GM19452 (cell line): ENCODE measurements at regions not wholly inside any gene's neighbourhood (a gene's known extent, or its start where the extent isn't known, plus 50 kb on each side); places are given as distances from the start of the nearest gene placed in this dataset.
"Not testable (repeated sequence)": the region's sequence is repeated elsewhere in the genome, so short reads cannot be mapped to it uniquely, and the experiment has no call there.

Source experiments
- ATAC-seq: cut with Tn5 transposase; IDR thresholded peaks from one replicate; pipeline ENCODE4 v1.9.1; 2021; ENCODE audit not compliant: unreplicated experiment

DNA sequence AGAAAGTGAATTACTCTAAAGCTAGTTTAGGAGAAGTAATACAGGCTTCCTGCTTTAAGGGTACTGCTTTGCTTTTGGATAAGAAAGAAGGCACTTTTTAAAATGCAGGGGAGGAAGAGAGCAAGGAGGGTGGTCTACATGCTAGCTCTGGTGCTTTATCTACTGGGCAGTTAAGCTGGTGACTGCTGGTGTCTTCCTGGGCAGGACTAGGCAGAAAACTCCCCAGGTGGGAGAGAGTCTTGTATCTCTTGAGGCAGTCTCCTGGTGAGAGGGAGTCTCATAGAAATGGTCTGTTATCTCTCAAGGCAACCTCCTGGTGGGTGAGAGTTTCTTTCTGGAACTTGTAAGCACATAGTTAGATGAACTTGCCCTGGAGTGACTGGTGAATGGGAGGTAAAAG is 953.9 kb upstream of the GOT2 start:
- ATAC-seq: no peak

DNA sequence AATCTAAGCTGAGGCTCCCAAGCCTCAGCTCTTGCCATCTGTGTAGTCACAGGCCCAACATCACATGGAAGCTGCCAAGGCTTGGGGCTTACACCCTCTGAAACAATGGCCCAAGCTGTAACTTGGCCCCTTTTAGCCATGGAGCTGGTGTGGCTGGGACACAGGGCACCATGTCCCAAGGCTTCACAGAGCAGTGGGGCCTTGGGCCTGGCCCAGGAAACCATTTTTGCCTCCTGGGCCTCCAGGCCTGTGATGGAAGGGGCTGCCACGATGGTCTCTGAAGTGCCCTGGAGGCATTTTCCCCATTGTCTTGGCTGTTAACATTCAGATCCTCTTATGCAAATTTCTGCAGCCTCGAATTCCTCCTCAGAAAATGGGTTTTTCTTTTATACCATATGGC is 952.3 kb upstream of the GOT2 start:
- no peak for ATAC-seq

- no peak for ATAC-seq
Observed at GRCh38 chr16:59684911-59685310, 950.8 kb upstream of the GOT2 start.

- ATAC-seq: no peak
Observed at GRCh38 chr16:59683709-59684108, 949.6 kb upstream of the GOT2 start.

DNA sequence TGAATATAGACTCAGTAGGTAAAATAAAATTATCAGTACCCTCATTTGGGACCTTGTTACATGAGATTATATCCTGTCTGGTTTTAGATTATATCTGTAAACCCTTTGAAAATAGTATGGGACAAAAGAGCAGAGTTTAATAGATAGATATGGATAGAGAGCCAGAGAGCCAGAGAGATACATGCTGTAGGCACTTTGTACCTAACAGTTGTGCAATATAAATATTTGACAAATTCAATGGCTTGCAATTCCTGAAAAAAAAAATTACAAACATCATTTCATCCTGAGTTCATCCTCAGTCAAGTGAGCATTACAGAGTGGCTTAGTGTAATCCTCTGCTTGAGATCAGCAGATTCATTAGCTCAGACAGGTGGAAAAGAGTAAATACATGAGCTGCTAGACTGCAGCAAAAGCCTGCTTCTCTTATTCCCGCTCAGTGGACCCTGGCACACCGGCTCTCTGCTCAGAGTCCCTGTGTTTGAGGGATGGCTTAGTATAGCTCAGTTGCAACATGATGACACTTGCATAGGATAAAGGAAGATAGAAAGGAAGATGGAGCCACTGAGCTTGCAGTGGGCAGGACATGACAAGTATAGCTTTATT is 931.6 kb upstream of the GOT2 start:
- ATAC-seq: no peak

GRCh38 chr16:59658572-59658971 is 924.5 kb upstream of the GOT2 start:
- ATAC-seq: no peak

DNA sequence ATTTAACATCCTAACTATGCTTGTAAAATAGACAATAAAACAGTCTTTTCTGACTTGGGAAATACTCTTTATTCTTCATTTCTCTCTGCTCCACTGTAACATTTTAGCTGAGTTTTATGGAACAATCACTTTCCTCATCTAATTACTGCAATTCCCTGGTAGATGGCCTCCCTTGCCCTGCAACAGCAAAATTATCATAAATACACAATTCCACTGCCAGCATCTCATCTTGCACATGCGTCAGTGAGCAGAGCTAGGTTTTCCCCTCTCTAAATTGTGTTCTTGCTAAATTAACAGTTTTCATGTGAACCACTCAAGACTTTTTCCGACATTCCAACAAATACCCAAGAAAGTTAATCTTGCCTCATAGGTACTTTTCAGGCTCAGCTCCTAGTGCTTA is 920.9 kb upstream of the GOT2 start:
- ATAC-seq: no peak

DNA sequence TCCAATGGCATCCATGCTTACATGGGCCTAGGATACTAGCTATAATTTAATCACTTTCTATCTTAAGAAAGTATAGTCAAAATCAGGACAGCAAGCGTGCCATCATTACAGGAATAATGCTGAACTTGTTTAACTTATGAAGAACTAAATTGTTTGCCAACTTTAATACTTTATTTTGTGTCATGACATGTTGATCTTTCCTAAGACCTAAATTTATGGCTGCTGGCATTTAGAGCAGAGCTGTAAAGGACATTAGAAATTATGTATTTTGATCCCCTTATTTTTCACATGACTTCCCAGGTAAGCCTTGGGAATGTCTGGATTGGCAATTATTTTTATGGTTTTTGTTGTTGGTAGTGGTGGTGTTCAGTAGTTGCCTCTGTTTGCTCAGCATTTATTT is 920.3 kb upstream of the GOT2 start:
- no peak for ATAC-seq

- ATAC-seq: no peak
Observed at GRCh38 chr16:59651662-59652061, 917.5 kb upstream of the GOT2 start.

GRCh38 chr16:59645194-59645593 is 911.1 kb upstream of the GOT2 start:
- no peak for ATAC-seq

GRCh38 chr16:59635674-59636073 is 901.6 kb upstream of the GOT2 start:
- ATAC-seq: no peak

DNA sequence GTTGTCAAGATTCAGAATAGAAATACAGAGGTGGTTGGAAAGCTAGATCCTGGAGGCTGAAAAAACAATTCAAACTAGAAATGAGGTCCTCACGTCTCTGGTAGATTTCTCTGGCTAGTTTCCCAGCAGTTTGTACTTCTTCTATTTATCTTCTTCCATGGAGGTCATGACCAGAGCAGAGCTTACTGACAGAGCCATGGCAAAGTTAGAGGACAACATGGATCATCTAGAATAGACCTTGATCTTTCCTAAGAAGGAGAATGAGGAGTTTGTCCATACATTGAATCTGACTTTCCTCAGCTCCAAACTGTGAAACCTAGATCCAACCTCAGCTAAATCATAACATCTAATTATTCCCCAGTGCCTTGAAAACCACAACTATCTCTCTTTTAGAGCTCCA is 900.8 kb upstream of the GOT2 start:
- no peak for ATAC-seq

DNA sequence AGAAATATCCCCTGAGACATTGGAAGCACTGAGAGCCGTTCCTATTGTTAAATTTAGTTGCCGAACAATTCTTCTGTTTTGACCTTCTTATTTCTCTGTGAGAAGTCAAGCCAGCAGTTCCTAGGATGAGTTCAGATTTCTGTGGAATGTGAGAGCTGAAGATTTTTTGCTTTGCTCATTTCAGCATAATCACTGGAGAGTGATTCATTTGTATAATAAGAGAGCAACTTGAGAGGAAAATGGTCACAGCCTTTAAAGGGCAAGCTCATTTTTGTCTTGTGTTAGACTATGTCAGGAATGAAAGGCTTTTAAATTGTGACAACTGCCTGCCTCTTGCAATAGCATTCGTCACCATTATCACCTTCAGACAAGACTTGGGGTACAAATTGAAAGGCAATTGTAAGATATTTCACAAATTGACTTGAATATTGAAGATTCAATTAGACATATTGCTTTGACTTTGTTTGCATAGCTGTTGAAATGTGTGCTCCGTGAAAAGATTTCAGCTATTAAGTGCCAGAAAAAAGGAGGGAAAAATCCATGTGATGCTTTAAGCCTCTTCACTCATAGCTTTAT is 900.0 kb upstream of the GOT2 start:
- ATAC-seq: no peak

- no peak for ATAC-seq
Observed at GRCh38 chr16:59632276-59632855, 898.2 kb upstream of the GOT2 start.

DNA sequence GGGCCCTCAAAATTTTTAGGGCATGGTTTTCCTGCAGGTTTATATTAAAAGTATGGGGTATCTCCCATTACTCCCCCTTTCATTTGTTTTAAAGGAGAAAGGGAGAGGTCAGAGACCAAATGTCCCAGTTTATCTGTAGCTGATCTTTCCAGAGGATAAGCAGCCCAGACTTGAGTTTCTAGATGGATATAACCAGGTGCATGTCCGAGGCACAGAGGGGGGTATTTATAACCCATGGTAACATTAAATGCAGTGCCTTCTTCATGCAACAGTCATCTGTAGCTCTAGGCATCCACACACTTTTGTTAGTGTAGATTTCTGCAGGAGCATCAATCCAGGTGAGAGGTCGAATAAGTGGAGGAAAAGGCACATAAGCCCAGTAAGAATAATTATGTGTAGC is 890.3 kb upstream of the GOT2 start:
- ATAC-seq: not testable (repeated sequence)

GRCh38 chr16:59614466-59615240 is 880.5 kb upstream of the GOT2 start:
- no peak for ATAC-seq

DNA sequence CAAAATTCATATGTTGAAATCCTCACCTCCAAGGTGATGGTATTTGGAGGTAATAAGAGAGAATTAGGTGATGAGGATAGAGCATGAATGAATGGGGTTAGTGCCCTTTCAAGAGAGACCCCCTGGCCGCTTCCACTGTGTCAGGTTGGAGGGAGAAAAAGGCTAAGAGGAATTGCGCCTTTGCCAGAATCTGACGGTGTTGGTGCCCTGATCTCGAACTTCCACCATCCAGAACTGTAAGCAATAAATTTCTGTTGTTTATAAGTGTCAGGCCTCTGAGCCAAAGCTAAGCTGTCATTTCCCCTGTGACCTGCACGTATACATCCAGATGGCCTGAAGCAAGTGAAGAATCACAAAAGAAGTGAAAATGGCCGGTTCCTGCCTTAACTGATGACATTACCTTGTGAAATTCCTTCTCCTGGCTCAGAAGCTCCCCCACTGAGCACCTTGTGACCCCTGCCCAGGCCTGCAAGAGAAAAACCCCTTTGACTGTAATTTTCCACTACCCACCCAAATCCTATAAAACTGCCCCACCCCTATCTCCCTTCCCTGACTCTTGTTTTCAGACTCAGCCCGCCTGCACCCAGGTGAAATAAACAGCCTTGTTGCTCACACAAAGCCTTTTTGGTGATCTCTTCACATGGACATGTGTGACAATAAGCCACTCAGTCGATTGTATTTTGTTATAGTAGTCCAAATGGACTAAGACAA is 878.9 kb upstream of the GOT2 start:
- not testable (repeated sequence) for ATAC-seq

GRCh38 chr16:59612094-59612493 is 878.0 kb upstream of the GOT2 start:
- ATAC-seq: no peak

- no peak for ATAC-seq
Observed at GRCh38 chr16:59611556-59611955, 877.4 kb upstream of the GOT2 start.

- no peak for ATAC-seq
Observed at GRCh38 chr16:59605706-59606105, 871.6 kb upstream of the GOT2 start.

DNA sequence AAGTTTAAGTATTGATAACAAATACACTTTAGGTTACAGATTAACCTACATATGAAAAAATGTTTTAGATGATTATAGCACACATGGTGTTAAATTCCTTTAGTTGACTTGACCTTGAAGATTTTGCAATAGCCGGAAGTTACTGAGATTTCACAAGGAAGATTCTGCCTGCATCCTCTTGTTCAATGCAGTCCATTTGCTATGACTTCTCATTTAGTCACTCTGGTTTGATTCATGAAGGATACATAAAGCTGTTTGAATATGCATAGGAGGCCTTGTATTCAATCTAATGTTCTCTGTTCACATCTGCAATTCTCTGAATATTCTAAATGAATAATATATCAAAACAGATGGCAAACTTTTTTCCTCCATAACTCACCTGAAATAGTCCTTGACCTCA is 870.2 kb upstream of the GOT2 start:
- no peak for ATAC-seq

- ATAC-seq: no peak
Observed at GRCh38 chr16:59601452-59601851, 867.3 kb upstream of the GOT2 start.
